Panc1 (cell line): ENCODE measurements at regions not wholly inside any gene's neighbourhood (a gene's known extent, or its start where the extent isn't known, plus 50 kb on each side); places are given as distances from the start of the nearest gene placed in this dataset.

ENCODE experiments used
- ATAC-seq: fragments of 200-7000 bp; cut with Tn5 transposase; 2 replicates; pipeline ENCODE4 v1.9.1; 2020; ENCODE audit warnings: mild to moderate bottlenecking, moderate library complexity
- BruUV-seq: library from RNA; stranded (reverse); fragments of 400-500 nt; replicated peaks from 2 replicates; lab custom pipeline; 2021; lab: Mats Ljungman, UMichigan
- CTCF ChIA-PET: fragments of 300-600 bp; sonication (Branson Sonifier 250); formaldehyde crosslinking; loops from one replicate; lab custom pipeline; 2022; ENCODE audit warnings: antibody characterized with exemption; lab: Charles Lee
- POLR2A ChIA-PET: fragments of 300-600 bp; sonication (Branson Sonifier 250); formaldehyde crosslinking; loops from one replicate; lab custom pipeline; 2022; ENCODE audit warnings: antibody characterized with exemption; lab: Charles Lee
- DNase-seq: peaks from one replicate; pipeline ENCODE4 v3.0.0-alpha.2; 2010; ENCODE audit warnings: low read depth, low spot score
- H3K27ac ChIP-seq: 2 replicates; pipeline ENCODE4 v1.5.1; 2011; ENCODE audit warnings: mild to moderate bottlenecking, low read length, inconsistent platforms
- H3K27me3 ChIP-seq: fragments of 200-500 bp; sonication (Bioruptor generic); 2 replicates; pipeline ENCODE4 v1.6.0; 2014; ENCODE audit warnings: low read length, inconsistent platforms; ENCODE audit not compliant: control insufficient read depth, insufficient read depth
- H3K36me3 ChIP-seq: fragments of 200-500 bp; sonication (Bioruptor generic); 2 replicates; pipeline ENCODE4 v1.5.1; 2014; ENCODE audit warnings: inconsistent platforms, mild to moderate bottlenecking, low read length, moderate library complexity; ENCODE audit not compliant: control insufficient read depth, insufficient read depth
- H3K4me1 ChIP-seq: 2 replicates; pipeline ENCODE4 v1.5.1; 2011; ENCODE audit warnings: inconsistent platforms, mild to moderate bottlenecking, low read length, moderate library complexity; ENCODE audit not compliant: control insufficient read depth, insufficient read depth
- H3K4me3 ChIP-seq, 2 experiments: 2 replicates each; pipeline ENCODE4 v1.5.1; 2011 to 2012; ENCODE audit warnings: low read depth in 2 of 2, low read length in 2 of 2, mild to moderate bottlenecking in 2 of 2, inconsistent platforms in 1 of 2, moderate library complexity in 1 of 2
- H3K9me3 ChIP-seq: fragments of 200-500 bp; sonication (Bioruptor generic); 2 replicates; pipeline ENCODE4 v1.5.1; 2014; ENCODE audit warnings: low read depth, mild to moderate bottlenecking, inconsistent platforms, low read length, moderate library complexity; ENCODE audit not compliant: control insufficient read depth, insufficient read depth
- POLR2AphosphoS5 ChIP-seq: IDR thresholded peaks from 2 replicates; pipeline ENCODE4 v1.6.1; 2012; ENCODE audit warnings: mild to moderate bottlenecking, low read depth, low read length, moderate library complexity
- SIN3A ChIP-seq: IDR thresholded peaks from 2 replicates; pipeline ENCODE4 v1.6.1; 2012; ENCODE audit warnings: low read depth, mild to moderate bottlenecking, low read length, moderate library complexity, borderline replicate concordance; ENCODE audit not compliant: insufficient read depth
- TCF7L2 ChIP-seq: IDR thresholded peaks from 2 replicates; pipeline ENCODE4 v1.6.1; 2011; ENCODE audit warnings: mild to moderate bottlenecking, low read depth, low read length, inconsistent platforms
- in situ Hi-C: cut with HindIII; loops from 2 replicates; pipeline ENCODE4 v1.10.0; 2016; ENCODE audit warnings: low sequenced_read_pairs, low pct_unique_long_range_greater_than_20kb
- intact Hi-C: fragments of 100-400 bp; cut with micrococcal nuclease; formaldehyde crosslinking; loops from one replicate; pipeline ENCODE4 v1.10.0; 2022; ENCODE audit not compliant: unreplicated experiment
- TF ChIP-seq, protein P1 (sequence below): fragments of 450-650 bp; IDR thresholded peaks from 2 replicates; pipeline ENCODE4 v1.5.1; 2017; ENCODE audit warnings: mild to moderate bottlenecking
- TF ChIP-seq, protein P2 (sequence below), 2 experiments: IDR thresholded peaks; 2 replicates each; pipeline ENCODE4 v1.6.1; 2011 to 2012; ENCODE audit warnings: low read depth in 2 of 2, control low read depth in 1 of 2, low read length in 1 of 2, mild to moderate bottlenecking in 1 of 2, moderate library complexity in 1 of 2; ENCODE audit not compliant: insufficient read depth in 1 of 2

DNA sequence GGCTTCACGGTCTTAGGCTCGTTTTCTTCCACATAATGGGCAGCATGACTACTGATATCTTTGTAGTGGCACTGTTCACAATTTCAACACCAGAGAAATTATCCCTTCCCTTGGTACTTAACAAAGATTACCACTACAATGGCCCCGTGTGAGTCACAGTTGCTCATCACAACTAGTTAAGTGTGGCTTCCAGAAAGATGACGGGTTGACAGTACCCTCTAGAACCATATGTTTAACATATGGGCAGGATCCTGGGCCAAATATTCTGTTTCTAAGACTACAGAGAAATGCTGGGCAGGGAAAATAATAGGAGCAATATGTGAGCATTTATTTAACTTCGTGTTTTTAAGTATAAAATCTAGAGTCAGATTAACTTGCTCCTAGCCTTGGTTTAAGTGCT lies 780.1 kb upstream of the LINC00305 start:
- ATAC-seq = no peak
- intact Hi-C loops (no loop called here), in situ Hi-C loops (no loop called here)
- CTCF ChIA-PET = no interaction called here
- no peak for DNase-seq
- no peaks in the 10 kb centered on the region for H3K9me3 ChIP-seq
- no peaks in the 10 kb centered on the region for H3K27me3 ChIP-seq
- H3K4me1 ChIP-seq = no peaks in the 10 kb centered on the region
- no peaks in the 10 kb centered on the region for H3K36me3 ChIP-seq
- BruUV-seq = no TSS peak
- no peak overlapping the region for H3K27ac ChIP-seq
- TF ChIP-seq, protein P1, sequence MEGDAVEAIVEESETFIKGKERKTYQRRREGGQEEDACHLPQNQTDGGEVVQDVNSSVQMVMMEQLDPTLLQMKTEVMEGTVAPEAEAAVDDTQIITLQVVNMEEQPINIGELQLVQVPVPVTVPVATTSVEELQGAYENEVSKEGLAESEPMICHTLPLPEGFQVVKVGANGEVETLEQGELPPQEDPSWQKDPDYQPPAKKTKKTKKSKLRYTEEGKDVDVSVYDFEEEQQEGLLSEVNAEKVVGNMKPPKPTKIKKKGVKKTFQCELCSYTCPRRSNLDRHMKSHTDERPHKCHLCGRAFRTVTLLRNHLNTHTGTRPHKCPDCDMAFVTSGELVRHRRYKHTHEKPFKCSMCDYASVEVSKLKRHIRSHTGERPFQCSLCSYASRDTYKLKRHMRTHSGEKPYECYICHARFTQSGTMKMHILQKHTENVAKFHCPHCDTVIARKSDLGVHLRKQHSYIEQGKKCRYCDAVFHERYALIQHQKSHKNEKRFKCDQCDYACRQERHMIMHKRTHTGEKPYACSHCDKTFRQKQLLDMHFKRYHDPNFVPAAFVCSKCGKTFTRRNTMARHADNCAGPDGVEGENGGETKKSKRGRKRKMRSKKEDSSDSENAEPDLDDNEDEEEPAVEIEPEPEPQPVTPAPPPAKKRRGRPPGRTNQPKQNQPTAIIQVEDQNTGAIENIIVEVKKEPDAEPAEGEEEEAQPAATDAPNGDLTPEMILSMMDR = no peak
- TF ChIP-seq, protein P2, sequence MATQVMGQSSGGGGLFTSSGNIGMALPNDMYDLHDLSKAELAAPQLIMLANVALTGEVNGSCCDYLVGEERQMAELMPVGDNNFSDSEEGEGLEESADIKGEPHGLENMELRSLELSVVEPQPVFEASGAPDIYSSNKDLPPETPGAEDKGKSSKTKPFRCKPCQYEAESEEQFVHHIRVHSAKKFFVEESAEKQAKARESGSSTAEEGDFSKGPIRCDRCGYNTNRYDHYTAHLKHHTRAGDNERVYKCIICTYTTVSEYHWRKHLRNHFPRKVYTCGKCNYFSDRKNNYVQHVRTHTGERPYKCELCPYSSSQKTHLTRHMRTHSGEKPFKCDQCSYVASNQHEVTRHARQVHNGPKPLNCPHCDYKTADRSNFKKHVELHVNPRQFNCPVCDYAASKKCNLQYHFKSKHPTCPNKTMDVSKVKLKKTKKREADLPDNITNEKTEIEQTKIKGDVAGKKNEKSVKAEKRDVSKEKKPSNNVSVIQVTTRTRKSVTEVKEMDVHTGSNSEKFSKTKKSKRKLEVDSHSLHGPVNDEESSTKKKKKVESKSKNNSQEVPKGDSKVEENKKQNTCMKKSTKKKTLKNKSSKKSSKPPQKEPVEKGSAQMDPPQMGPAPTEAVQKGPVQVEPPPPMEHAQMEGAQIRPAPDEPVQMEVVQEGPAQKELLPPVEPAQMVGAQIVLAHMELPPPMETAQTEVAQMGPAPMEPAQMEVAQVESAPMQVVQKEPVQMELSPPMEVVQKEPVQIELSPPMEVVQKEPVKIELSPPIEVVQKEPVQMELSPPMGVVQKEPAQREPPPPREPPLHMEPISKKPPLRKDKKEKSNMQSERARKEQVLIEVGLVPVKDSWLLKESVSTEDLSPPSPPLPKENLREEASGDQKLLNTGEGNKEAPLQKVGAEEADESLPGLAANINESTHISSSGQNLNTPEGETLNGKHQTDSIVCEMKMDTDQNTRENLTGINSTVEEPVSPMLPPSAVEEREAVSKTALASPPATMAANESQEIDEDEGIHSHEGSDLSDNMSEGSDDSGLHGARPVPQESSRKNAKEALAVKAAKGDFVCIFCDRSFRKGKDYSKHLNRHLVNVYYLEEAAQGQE (IDR thresholded peaks at IDR 0.05; ENCODE audit: insufficient read depth in 1 of 2, low read depth in 2 of 2, low read length in 1 of 2) = no peak
- no peak for TF ChIP-seq SIN3A
- no peak for TF ChIP-seq TCF7L2
- TF ChIP-seq POLR2AphosphoS5 = no peak
- H3K4me3 ChIP-seq = no peak overlapping the region
- POLR2A ChIA-PET = no interaction called here

DNA sequence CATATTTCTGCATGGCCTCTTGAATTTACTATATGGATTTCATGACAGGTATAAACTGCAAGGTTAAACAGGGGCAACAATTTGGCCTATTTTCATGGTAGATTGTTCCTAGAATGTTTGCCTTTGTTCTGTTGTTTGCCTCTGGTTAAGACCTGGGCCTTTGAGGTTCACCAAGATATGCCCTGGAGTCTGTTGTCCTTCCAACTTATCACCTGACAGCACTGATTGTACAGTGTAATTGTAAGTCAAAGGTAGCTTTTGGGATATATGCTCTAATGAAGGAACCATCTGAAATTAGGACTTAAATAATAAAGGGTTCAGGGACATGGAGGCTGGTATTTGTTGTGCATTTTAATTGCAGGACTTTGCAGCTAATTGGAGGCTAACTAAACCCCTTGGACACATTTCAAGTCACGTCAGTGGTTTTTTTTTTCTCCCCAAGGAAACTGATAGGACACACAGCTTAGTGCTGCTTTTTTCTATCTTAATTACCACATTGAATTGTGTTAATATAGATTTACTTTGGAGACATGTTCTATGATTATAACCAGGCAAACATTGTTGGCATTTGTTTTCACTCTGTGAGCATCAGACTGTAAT lies 771.2 kb upstream of the LINC00305 start:
- intact Hi-C loops = no loop called here

More for the DNA sequence above, 771.2 kb upstream of the LINC00305 start:
- BruUV-seq = no TSS peak
- Histone ChIP-seq H3K4me1 (no peaks in the 10 kb centered on the region), H3K36me3 (no peaks in the 10 kb centered on the region), H3K9me3 (no peaks in the 10 kb centered on the region), H3K27ac (no peak overlapping the region), H3K27me3 (no peaks in the 10 kb centered on the region), H3K4me3 (no peak overlapping the region)
- POLR2A ChIA-PET = no interaction called here
- in situ Hi-C loops = no loop called here
- DNase-seq = no peak
- ATAC-seq = no peak
- TF ChIP-seq, protein P2 (IDR thresholded peaks at IDR 0.05; ENCODE audit: insufficient read depth in 1 of 2, low read depth in 2 of 2, low read length in 1 of 2) = no peak
- TF ChIP-seq, protein P1 = no peak
- TF ChIP-seq SIN3A (no peak), TCF7L2 (no peak), POLR2AphosphoS5 (no peak)
- CTCF ChIA-PET = no interaction called here
